Lung (tissue), 11 donors: ENCODE measurements at regions not wholly inside any gene's neighbourhood (a gene's known extent, or its start where the extent isn't known, plus 50 kb on each side); places are given as distances from the start of the nearest gene placed in this dataset.
"Not testable (repeated sequence)": the region's sequence is repeated elsewhere in the genome, so short reads cannot be mapped to it uniquely, and the experiment has no call there.

Source experiments
- ATAC-seq: fragments of 200-7000 bp; cut with Tn5 transposase; one replicate; pipeline ENCODE4 v1.9.1; 2020; ENCODE audit warnings: moderate number of reproducible peaks; ENCODE audit not compliant: insufficient read depth, low FRiP score
- DNase-seq, 3 donors: peaks; one replicate each; pipeline ENCODE4 v3.0.0-alpha.2; 2013 to 2017
- H3K27ac ChIP-seq, 2 donors: one replicate each; pipeline ENCODE4 v1.5.1; 2013; ENCODE audit warnings: mild to moderate bottlenecking in 2 of 2, moderate library complexity in 2 of 2, control low read depth in 1 of 2, inconsistent platforms in 1 of 2, low read depth in 1 of 2, low read length in 1 of 2
- H3K27me3 ChIP-seq, 3 donors: one replicate each; pipeline ENCODE4 v1.5.1; 2013; ENCODE audit warnings: low read length in 2 of 3; ENCODE audit not compliant: control insufficient read depth in 3 of 3, insufficient read depth in 3 of 3
- H3K36me3 ChIP-seq, 4 donors: one replicate each; pipeline ENCODE4 v1.5.1; 2013; ENCODE audit warnings: low read length in 4 of 4, mild to moderate bottlenecking in 1 of 4, moderate library complexity in 1 of 4; ENCODE audit not compliant: control insufficient read depth in 4 of 4, insufficient read depth in 4 of 4
- H3K4me1 ChIP-seq, 5 donors: one replicate each; pipeline ENCODE4 v1.5.1; 2013; ENCODE audit warnings: low read length in 5 of 5, mild to moderate bottlenecking in 2 of 5, moderate library complexity in 1 of 5; ENCODE audit not compliant: control insufficient read depth in 5 of 5, insufficient read depth in 5 of 5
- H3K4me3 ChIP-seq: one replicate; pipeline ENCODE4 v1.5.1; 2013; ENCODE audit warnings: mild to moderate bottlenecking, control low read depth, moderate library complexity
- H3K9ac ChIP-seq, 2 donors: one replicate each; pipeline ENCODE4 v1.5.1; 2013; ENCODE audit warnings: low read length in 2 of 2, control low read depth in 1 of 2; ENCODE audit not compliant: insufficient read depth in 1 of 2
- H3K9me3 ChIP-seq, 4 donors: one replicate each; pipeline ENCODE4 v1.5.1; 2013; ENCODE audit warnings: low read length in 3 of 4, mild to moderate bottlenecking in 1 of 4, moderate library complexity in 1 of 4; ENCODE audit not compliant: control insufficient read depth in 4 of 4, insufficient read depth in 3 of 4
- CTCF ChIP-seq: IDR thresholded peaks from 2 replicates; pipeline ENCODE4 v1.5.1; 2012; ENCODE audit warnings: mild to moderate bottlenecking; ENCODE audit errors: control extremely low read depth, extremely low read depth
- WGBS, 2 donors: extraction: QIAGEN DNeasy Blood & Tissue Kit; methylation state at CpG; one replicate each; pipeline ENCODE4 v1.1.7; 2013; 5-methylcytosine and 5-hydroxymethylcytosine counted together
- donor health status: control.
- donor health status: control.
- donor health status: Bipolar disorder and iron deficiency.
- donor health status: healthy.
- donor health status: DM: yes; HTN: yes; CAD: no.

DNA sequence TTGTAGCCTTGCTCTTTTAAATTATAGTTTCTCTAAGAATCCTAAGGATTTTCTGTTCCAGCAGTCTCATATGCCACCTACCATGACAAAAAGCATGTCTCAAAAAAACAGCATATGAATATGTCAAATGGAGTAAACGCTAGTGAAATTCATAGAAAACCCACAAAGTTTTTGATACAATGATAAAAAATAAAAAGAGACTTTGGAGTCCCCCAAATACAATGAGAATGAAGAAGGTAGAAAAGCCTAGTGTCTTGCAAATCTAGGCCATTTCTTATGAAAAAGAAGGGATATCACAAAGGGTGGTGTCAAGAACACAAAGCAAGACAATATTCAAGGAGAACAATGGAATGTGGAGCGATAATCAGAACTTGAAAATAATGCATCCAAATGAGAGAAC, 668.5 kb downstream of the PLOD2 start:
- DNase-seq (no peak), ATAC-seq (no peak)
- Histone ChIP-seq H3K9ac (no peak overlapping the region), H3K36me3 (no peaks in the 10 kb centered on the region), H3K9me3 (no peaks in the 10 kb centered on the region), H3K4me3 (no peak overlapping the region), H3K4me1 (no peaks in the 10 kb centered on the region), H3K27ac (no peak overlapping the region), H3K27me3 (no peaks in the 10 kb centered on the region)
- no peak for TF ChIP-seq CTCF
- WGBS, 2 donors: 87% methylated on average over 2 of the region's 2 CpGs

DNA sequence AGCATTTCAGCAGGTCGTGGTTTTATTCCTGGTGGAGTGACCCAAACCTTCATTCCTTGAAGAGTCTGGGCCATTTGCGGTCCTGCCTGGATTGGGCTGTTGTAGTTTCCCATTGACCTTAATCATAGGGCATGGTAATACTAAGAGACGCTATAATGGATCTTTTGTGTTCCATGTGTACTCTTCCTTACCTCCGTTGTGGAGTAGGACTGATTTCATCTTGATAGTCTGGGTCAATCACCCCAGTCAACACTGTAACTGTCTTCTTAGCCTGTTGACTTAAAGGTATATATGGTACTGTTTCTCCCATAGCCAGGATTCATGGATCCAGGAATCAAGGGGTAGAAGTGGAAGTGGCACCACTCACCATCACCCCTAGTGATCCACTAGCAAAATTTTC, 643.6 kb downstream of the PLOD2 start:
- H3K27ac ChIP-seq, H3K9ac ChIP-seq, H3K4me1 ChIP-seq, H3K4me3 ChIP-seq, H3K36me3 ChIP-seq, H3K9me3 ChIP-seq, ATAC-seq, H3K27me3 ChIP-seq, DNase-seq: not testable (repeated sequence)
- WGBS, 2 donors: 89 to 91% methylated on average over 4 of the region's 4 CpGs

DNA sequence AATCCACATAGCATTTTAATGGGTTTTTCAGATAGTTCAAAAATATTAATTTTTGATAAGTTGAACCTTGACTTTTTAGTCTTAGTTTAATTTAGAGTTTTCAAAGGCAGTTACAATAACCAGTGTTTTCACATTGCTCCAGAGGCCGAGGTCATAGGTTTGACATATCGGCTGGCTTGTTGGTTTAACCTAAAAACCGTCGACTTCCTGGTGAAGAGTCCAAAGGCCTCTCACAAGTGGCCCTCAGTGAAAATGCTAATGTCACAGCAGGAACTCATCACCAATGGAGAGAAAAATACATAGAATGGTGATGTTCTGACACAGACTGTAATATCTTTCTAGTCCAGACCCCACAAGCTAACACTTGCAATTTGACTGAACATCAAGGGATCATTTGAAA, 642.3 kb downstream of the PLOD2 start:
- Histone ChIP-seq H3K9ac (no peak overlapping the region), H3K4me3 (no peak overlapping the region), H3K4me1 (no peaks in the 10 kb centered on the region), H3K27ac (no peak overlapping the region), H3K27me3 (no peaks in the 10 kb centered on the region), H3K36me3 (no peaks in the 10 kb centered on the region), H3K9me3 (peaks cover 0 to 3% (median 0%) of the 10 kb centered on the region in 4 donors)
- ATAC-seq (no peak), DNase-seq (no peak)
- no peak for TF ChIP-seq CTCF
- 59 to 85% methylated on average over 4 of the region's 4 CpGs for WGBS, 2 donors

DNA sequence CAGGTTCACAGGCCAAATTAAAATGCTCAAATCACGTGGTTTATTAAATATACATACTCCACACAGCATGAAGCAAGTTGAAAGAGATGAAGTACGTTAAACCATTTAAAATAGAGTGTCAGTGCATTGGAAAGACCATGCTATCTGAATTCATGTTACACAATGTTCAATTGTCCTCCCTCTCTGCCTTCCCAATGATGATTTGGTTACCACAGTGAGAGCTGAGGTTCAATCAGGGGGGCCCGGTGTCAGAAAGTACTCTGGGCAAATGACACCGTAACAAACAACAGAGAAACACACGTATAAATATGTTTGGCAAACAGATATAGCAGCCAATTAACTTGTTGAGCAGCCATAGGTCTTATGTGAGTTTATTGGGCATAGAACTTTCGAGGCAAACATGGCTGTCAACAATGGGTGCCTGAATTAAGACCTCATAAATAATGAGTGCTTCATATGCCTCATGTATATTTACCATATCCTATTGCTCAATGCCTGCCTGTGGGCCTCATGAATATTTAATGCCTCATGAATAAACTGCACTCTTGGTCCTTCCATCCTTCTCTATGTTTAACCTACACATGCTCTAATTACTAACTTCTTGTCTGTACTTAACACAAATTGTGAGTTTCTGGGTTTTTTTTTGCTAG, 641.5 kb downstream of the PLOD2 start:
- DNase-seq (no peak), ATAC-seq (no peak)
- Histone ChIP-seq H3K4me3 (no peak overlapping the region), H3K4me1 (no peaks in the 10 kb centered on the region), H3K27ac (no peak overlapping the region), H3K9ac (no peak overlapping the region), H3K27me3 (no peaks in the 10 kb centered on the region), H3K9me3 (peaks cover 0 to 3% (median 0%) of the 10 kb centered on the region in 4 donors), H3K36me3 (no peaks in the 10 kb centered on the region)
- 70 to 78% methylated on average over 6 of the region's 6 CpGs for WGBS, 2 donors
- no peak for TF ChIP-seq CTCF
